Naive B cell (primary cell): ENCODE measurements at regions not wholly inside any gene's neighbourhood (a gene's known extent, or its start where the extent isn't known, plus 50 kb on each side); places are given as distances from the start of the nearest gene placed in this dataset.
"Not testable (repeated sequence)": the region's sequence is repeated elsewhere in the genome, so short reads cannot be mapped to it uniquely, and the experiment has no call there.

ENCODE experiments used
- ATAC-seq, 2 donors: fragments of 150-1000 bp; cut with Tn5 transposase; 2 replicates each; pipeline ENCODE4 v1.10.0; 2021; ENCODE audit warnings: low read depth in 2 of 2, mild to moderate bottlenecking in 2 of 2, moderate library complexity in 2 of 2
- DNase-seq: peaks from one replicate; pipeline ENCODE4 v3.0.0; 2022
- H3K27ac Mint-ChIP-seq, 6 donors: one replicate each; pipeline ENCODE4 v1.8.0; 2020 to 2022; ENCODE audit warnings: mild to moderate bottlenecking in 6 of 6, mixed read lengths in 6 of 6, moderate library complexity in 5 of 6, inconsistent platforms in 2 of 6
- H3K27me3 Mint-ChIP-seq, 3 donors: one replicate each; pipeline ENCODE4 v1.8.0; 2021 to 2022; ENCODE audit warnings: mixed read lengths in 3 of 3, mild to moderate bottlenecking in 1 of 3
- H3K36me3 Mint-ChIP-seq, 2 donors: one replicate each; pipeline ENCODE4 v1.8.0; 2020 to 2022; ENCODE audit warnings: mixed read lengths in 2 of 2, inconsistent platforms in 1 of 2, mild to moderate bottlenecking in 1 of 2
- H3K4me1 Mint-ChIP-seq, 3 donors: one replicate each; pipeline ENCODE4 v1.8.0; 2020 to 2022; ENCODE audit warnings: mixed read lengths in 3 of 3, inconsistent platforms in 1 of 3, mild to moderate bottlenecking in 1 of 3, moderate library complexity in 1 of 3
- H3K4me3 Mint-ChIP-seq, 8 donors: one replicate each; pipeline ENCODE4 v1.8.0; 2020 to 2022; ENCODE audit warnings: mild to moderate bottlenecking in 8 of 8, mixed read lengths in 8 of 8, moderate library complexity in 8 of 8, inconsistent platforms in 2 of 8
- H3K9me3 Mint-ChIP-seq, 7 donors: one replicate each; pipeline ENCODE4 v1.8.0; 2020 to 2022; ENCODE audit warnings: mixed read lengths in 7 of 7, mild to moderate bottlenecking in 5 of 7, inconsistent platforms in 2 of 7, moderate library complexity in 1 of 7

DNA sequence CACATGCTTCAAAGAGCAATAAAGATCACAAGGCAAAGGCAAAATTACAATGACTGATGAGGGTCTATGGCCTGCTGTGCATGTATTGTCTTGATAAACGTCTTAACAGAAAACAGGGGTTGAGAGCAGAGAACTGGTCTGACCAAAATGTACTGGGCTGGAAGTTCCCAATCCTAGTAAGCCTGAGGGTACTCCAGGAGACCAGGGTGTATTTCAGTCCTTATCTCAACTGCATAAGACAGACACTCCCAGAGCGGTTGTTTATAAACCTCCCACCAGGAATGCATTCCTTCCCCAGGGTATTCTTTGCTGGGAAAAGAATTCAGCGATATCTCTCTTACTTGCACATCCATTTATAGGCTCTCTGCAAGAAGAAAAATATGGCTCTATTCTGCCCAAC, 521.8 kb upstream of the GNPDA2 start:
- DNase-seq, H3K9me3 Mint-ChIP-seq, H3K27ac Mint-ChIP-seq, H3K4me1 Mint-ChIP-seq, H3K36me3 Mint-ChIP-seq, H3K4me3 Mint-ChIP-seq, ATAC-seq, H3K27me3 Mint-ChIP-seq: not testable (repeated sequence)

DNA sequence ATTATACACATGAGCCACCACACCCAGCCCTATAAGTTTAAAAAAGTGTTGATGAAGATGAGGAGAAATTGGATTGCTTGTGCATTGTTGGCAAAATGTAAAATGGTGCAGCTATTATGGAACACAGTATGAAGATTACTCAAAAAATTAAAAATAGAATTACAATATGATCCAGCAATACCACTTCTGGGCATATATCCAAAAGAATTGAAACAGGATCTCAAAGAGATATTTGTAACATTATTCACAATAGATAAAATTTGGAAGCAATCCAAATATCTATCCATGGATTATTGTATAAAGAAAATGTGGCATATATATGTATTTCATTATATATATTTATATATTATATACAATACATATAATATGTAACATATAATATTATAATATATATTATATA, 515.6 kb upstream of the GNPDA2 start:
- H3K9me3 Mint-ChIP-seq = peaks cover 0 to 4% (median 0%) of the 10 kb centered on the region in 7 donors
- ATAC-seq = no peak
- DNase-seq = no peak
- no peak overlapping the region for H3K27ac Mint-ChIP-seq
- H3K4me3 Mint-ChIP-seq = no peak overlapping the region
- H3K36me3 Mint-ChIP-seq = no peaks in the 10 kb centered on the region
- no peaks in the 10 kb centered on the region for H3K27me3 Mint-ChIP-seq
- no peaks in the 10 kb centered on the region for H3K4me1 Mint-ChIP-seq

- no peak overlapping the region for H3K4me3 Mint-ChIP-seq
- no peaks in the 10 kb centered on the region for H3K4me1 Mint-ChIP-seq
Observed at GRCh38 chr4:45229206-45229605, 502.9 kb upstream of the GNPDA2 start.

GRCh38 chr4:45215976-45216542, 489.7 kb upstream of the GNPDA2 start:
- Mint-ChIP-seq H3K4me3 (no peak overlapping the region), H3K4me1 (no peaks in the 10 kb centered on the region), H3K36me3 (no peaks in the 10 kb centered on the region), H3K27me3 (no peaks in the 10 kb centered on the region), H3K27ac (no peak overlapping the region), H3K9me3 (peaks cover 0 to 5% (median 0%) of the 10 kb centered on the region in 7 donors)
- DNase-seq (no peak), ATAC-seq (no peak)

More at GRCh38 chr4:45229206-45229605, 502.9 kb upstream of the GNPDA2 start:
- H3K27ac Mint-ChIP-seq = no peak overlapping the region
- H3K27me3 Mint-ChIP-seq = no peaks in the 10 kb centered on the region
- no peak for ATAC-seq
- no peaks in the 10 kb centered on the region for H3K36me3 Mint-ChIP-seq
- H3K9me3 Mint-ChIP-seq = peaks cover 0 to 18% (median 3%) of the 10 kb centered on the region in 7 donors
- no peak for DNase-seq

DNA sequence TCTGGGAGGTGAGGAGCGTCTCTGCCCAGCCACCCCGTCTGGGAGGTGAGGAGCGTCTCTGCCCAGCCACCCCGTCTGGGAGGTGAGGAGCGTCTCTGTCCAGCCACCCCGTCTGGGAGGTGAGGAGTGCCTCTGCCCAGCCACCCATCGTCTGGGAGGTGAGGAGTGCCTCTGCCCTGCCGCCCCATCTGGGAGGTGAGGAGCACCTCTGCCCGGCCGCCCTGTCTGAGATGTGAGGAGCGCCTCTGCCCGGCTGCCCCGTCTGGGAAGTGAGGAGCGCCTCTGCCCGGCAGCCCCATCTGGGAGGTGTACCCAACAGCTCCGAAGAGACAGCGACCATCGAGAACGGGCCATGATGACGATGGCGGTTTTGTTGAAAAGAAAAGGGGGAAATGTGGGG, 482.1 kb upstream of the GNPDA2 start:
- H3K4me3 Mint-ChIP-seq, H3K27me3 Mint-ChIP-seq, DNase-seq, ATAC-seq, H3K36me3 Mint-ChIP-seq, H3K4me1 Mint-ChIP-seq, H3K27ac Mint-ChIP-seq: not testable (repeated sequence)
- H3K9me3 Mint-ChIP-seq = peaks cover 0 to 10% (median 3%) of the 10 kb centered on the region in 7 donors

DNA sequence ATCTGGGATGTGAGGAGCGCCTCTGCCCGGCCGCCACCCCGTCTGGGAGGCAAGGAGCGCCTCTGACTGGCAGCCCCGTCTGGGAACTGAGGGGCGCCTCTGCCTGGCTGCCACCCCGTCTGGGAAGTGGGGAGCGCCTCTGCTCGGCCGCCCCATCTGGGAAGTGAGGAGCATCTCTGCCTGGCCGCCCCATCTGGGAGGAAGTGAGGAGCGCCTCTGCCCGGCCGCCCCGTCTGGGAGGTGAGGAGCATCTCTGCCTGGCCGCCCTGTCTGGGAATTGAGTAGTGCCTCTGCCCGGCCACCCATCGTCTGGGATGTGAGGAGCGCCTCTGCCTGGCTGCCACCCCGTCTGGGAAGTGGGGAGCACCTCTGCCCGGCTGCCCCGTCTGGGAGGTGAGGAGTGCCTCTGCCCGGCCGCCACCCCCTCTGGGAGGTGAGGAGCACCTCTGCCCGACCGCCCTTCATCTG, 481.5 kb upstream of the GNPDA2 start:
- H3K27ac Mint-ChIP-seq, ATAC-seq, H3K36me3 Mint-ChIP-seq, H3K27me3 Mint-ChIP-seq, DNase-seq, H3K4me1 Mint-ChIP-seq, H3K4me3 Mint-ChIP-seq: not testable (repeated sequence)
- peaks cover 0 to 10% (median 3%) of the 10 kb centered on the region in 7 donors for H3K9me3 Mint-ChIP-seq

- H3K4me3 Mint-ChIP-seq, H3K36me3 Mint-ChIP-seq, H3K27me3 Mint-ChIP-seq, ATAC-seq, DNase-seq, H3K4me1 Mint-ChIP-seq, H3K27ac Mint-ChIP-seq: not testable (repeated sequence)
- peaks cover 0 to 10% (median 3%) of the 10 kb centered on the region in 7 donors for H3K9me3 Mint-ChIP-seq
Observed at GRCh38 chr4:45207241-45207863, 481.0 kb upstream of the GNPDA2 start.

- Mint-ChIP-seq H3K4me3 (no peak overlapping the region), H3K27me3 (no peaks in the 10 kb centered on the region), H3K36me3 (no peaks in the 10 kb centered on the region), H3K9me3 (peaks cover 0 to 6% (median 0%) of the 10 kb centered on the region in 7 donors), H3K4me1 (no peaks in the 10 kb centered on the region), H3K27ac (no peak overlapping the region)
- no peak for DNase-seq
- no peak for ATAC-seq
Observed at GRCh38 chr4:45199736-45200135, 473.4 kb upstream of the GNPDA2 start.

GRCh38 chr4:45188501-45188900, 462.1 kb upstream of the GNPDA2 start:
- H3K4me1 Mint-ChIP-seq = no peaks in the 10 kb centered on the region
- no peaks in the 10 kb centered on the region for H3K27me3 Mint-ChIP-seq
- H3K27ac Mint-ChIP-seq = no peak overlapping the region
- H3K4me3 Mint-ChIP-seq = no peak overlapping the region
- DNase-seq = no peak
- no peak for ATAC-seq
- H3K9me3 Mint-ChIP-seq = peaks cover 0 to 3% (median 1%) of the 10 kb centered on the region in 7 donors
- H3K36me3 Mint-ChIP-seq = no peaks in the 10 kb centered on the region

DNA sequence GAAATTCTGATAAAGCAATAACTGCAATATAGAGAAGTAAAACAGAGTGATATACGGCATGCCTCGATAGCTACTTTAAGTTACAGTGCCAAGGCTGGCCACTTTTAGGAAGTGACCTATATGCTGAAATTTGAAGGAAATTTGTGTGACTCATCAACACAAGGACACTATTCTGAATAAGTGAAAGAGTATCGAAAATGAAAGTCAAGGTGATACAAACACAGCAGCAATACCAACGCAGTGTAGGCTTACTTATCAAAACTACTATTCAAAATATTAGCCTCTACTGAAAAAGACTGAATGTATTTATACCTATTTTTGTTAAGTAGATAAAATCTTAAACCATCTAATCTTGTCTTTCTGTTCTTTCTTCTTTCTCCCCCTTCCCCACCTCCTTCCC, 459.9 kb upstream of the GNPDA2 start:
- no peak overlapping the region for H3K4me3 Mint-ChIP-seq
- no peaks in the 10 kb centered on the region for H3K4me1 Mint-ChIP-seq
- no peaks in the 10 kb centered on the region for H3K27me3 Mint-ChIP-seq
- no peaks in the 10 kb centered on the region for H3K36me3 Mint-ChIP-seq
- H3K9me3 Mint-ChIP-seq = peaks cover 0 to 2% (median 0%) of the 10 kb centered on the region in 7 donors
- no peak for DNase-seq
- ATAC-seq = no peak
- H3K27ac Mint-ChIP-seq = no peak overlapping the region

GRCh38 chr4:45183905-45184304, 457.5 kb upstream of the GNPDA2 start:
- Mint-ChIP-seq H3K27me3 (no peaks in the 10 kb centered on the region), H3K27ac (no peak overlapping the region), H3K4me1 (no peaks in the 10 kb centered on the region), H3K4me3 (no peak overlapping the region), H3K9me3 (peaks cover 0 to 2% (median 0%) of the 10 kb centered on the region in 7 donors), H3K36me3 (no peaks in the 10 kb centered on the region)
- DNase-seq (no peak), ATAC-seq (no peak)

DNA sequence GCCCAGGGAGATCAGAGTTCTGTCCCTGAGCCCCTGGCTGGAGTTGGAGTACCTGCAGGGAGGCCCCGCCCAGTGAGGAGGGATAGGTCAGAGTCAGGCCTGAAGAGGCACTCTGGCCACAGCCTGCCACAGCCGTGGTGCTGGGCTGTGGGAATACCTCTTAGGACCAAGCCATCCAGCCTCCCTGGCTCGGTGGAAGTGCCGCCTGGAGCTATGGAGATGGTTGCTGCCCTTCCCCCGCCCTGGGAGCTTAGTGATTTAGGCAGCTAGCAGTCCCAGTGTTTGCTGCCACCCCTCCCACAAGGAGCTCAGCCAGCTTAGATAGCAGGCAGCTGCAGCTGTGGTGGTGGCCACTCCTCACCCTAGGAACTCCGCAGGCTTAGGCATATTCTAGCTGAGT, 446.3 kb upstream of the GNPDA2 start:
- DNase-seq (no peak), ATAC-seq (no peak)
- H3K9me3 Mint-ChIP-seq = peaks cover 0 to 25% (median 7%) of the 10 kb centered on the region in 7 donors
- H3K4me3 Mint-ChIP-seq = no peak overlapping the region
- no peaks in the 10 kb centered on the region for H3K27me3 Mint-ChIP-seq
- H3K36me3 Mint-ChIP-seq = no peaks in the 10 kb centered on the region
- H3K27ac Mint-ChIP-seq = no peak overlapping the region
- H3K4me1 Mint-ChIP-seq = no peaks in the 10 kb centered on the region

GRCh38 chr4:45160951-45161350, 434.6 kb upstream of the GNPDA2 start:
- H3K27ac Mint-ChIP-seq = no peak overlapping the region
- H3K4me1 Mint-ChIP-seq = no peaks in the 10 kb centered on the region
- H3K9me3 Mint-ChIP-seq = peaks cover 0 to 4% (median under 1%) of the 10 kb centered on the region in 7 donors
- no peak for DNase-seq
- H3K4me3 Mint-ChIP-seq = no peak overlapping the region
- no peaks in the 10 kb centered on the region for H3K36me3 Mint-ChIP-seq
- ATAC-seq = no peak
- no peaks in the 10 kb centered on the region for H3K27me3 Mint-ChIP-seq

DNA sequence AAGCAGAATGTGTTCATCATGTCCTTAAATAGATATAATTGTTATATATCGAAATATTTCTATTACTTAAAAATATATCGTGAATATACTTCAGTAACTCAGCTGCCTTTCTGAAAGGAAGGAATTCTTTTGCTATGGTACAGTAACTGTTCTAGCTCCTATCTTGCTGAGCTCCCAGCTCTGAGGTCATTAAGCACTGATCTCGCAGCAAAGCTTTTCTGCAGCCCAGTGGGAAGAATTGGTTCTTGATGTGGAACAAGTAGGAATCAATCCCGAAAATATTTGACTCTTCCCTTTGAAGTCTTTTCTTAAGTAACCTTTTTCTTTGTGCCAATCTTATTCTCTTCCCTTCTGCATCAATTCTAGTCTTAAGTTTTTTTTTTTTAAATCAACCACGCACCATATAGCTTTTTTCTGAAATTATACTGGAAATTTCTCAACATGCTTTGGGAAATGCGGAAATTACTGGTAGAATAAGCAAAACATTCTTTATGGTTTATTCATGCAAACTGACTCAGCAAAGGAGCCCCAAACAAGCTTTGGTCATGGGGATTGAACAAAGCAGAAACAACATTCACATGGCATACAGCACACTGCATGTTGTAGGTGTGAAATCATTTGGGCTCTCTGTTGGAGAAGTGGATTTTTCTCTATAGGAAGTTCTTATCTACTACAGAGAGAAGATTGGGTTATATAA, 428.9 kb upstream of the GNPDA2 start:
- Mint-ChIP-seq H3K27ac (no peak overlapping the region), H3K9me3 (no peaks in the 10 kb centered on the region), H3K36me3 (no peaks in the 10 kb centered on the region), H3K27me3 (no peaks in the 10 kb centered on the region), H3K4me1 (no peaks in the 10 kb centered on the region), H3K4me3 (no peak overlapping the region)
- no peak for DNase-seq
- no peak for ATAC-seq
